ENCODE measurements at regions not wholly inside any gene's neighbourhood (a gene's known extent, or its start where the extent isn't known, plus 50 kb on each side); places are given as distances from the start of the nearest gene placed in this dataset.
"Not testable (repeated sequence)": the region's sequence is repeated elsewhere in the genome, so short reads cannot be mapped to it uniquely, and the experiment has no call there.

DNA sequence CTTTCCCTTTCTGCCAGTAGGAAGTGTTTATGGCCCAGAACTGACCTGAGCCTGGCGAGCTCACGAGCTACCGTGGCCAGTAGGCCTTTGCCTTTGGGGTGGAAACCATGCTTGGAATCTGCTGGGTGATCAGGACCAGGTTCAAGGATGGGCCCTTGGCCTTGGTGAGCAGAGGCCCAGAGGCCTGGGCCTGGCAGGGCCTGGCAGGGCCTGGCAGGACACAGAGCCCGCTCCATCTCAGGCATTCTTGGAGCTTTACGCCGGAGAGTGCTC, 184.8 kb upstream of the RTL1 start:
- no peaks in the 10 kb centered on the region for H3K9me3 ChIP-seq (ENCODE audit: low read depth, low read length)
- DNase-seq (ENCODE audit: low read depth, low spot score), result no peak
- H3K27ac ChIP-seq, result no peak overlapping the region
- no peak overlapping the region for H3K4me3 ChIP-seq
- H3K36me3 ChIP-seq (ENCODE audit: insufficient read depth, low read length), result no peaks in the 10 kb centered on the region
- no peak overlapping the region for H3K9ac ChIP-seq (ENCODE audit: insufficient read length)
- no peak for TF ChIP-seq EZH2 (IDR thresholded peaks at IDR 0.05)
- no peak for TF ChIP-seq FOXP2 (optimal IDR thresholded peaks at IDR 0.05; ENCODE audit: control extremely low read depth, extremely low read length, insufficient read depth)
- no peak for TF ChIP-seq POLR2AphosphoS5 (IDR thresholded peaks at IDR 0.05; ENCODE audit: borderline replicate concordance, low read depth, low read length)

DNA sequence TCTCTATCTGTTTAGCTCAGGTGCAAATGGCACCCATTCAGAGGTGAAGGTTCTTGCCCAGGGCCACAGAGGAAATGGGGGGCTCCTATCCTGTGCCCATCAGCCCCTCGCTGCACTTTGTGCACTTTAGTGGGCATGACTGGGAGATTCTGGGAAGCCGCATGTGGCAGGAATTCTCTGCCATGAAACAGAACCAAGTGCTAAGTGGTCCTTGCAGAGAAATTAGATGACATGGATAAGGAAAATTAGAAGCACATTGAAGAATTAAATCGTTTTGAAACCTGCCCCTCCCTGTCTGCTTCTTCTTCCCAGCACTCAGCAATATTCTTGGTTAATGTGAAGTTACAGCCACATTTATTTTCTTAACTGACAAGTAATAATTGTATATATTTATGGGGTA, 185.2 kb upstream of the RTL1 start:
- Histone ChIP-seq H3K9ac (ENCODE audit: insufficient read length) (no peak overlapping the region), H3K4me3 (no peak overlapping the region), H3K27ac (no peak overlapping the region), H3K36me3 (ENCODE audit: insufficient read depth, low read length) (no peaks in the 10 kb centered on the region), H3K9me3 (ENCODE audit: low read depth, low read length) (no peaks in the 10 kb centered on the region)
- DNase-seq (ENCODE audit: low read depth, low spot score), result no peak
- no peak for TF ChIP-seq POLR2AphosphoS5 (IDR thresholded peaks at IDR 0.05; ENCODE audit: borderline replicate concordance, low read depth, low read length)
- no peak for TF ChIP-seq EZH2 (IDR thresholded peaks at IDR 0.05)
- TF ChIP-seq FOXP2 (optimal IDR thresholded peaks at IDR 0.05; ENCODE audit: control extremely low read depth, extremely low read length, insufficient read depth), result no peak

DNA sequence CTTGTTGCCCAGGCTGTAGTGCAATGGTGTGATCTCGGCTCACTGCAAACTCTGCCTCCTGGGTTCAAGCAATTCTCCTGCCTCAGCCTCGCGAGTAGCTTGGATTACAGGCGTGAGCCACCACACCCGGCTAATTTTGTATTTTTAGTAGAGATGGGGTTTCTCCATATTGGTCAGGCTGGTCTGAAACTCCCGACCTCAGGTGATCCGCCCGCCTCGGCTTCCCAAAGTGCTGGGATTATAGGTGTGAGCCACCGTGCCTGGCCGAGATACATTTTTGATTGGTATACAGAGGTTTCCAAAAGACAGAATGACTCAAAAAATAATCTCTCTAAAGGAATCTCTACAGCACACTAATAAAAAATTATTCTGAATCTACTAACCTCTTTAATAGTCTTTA, 187.0 kb upstream of the RTL1 start:
- not testable (repeated sequence) for H3K9me3 ChIP-seq (ENCODE audit: low read depth, low read length); H3K27ac ChIP-seq

DNA sequence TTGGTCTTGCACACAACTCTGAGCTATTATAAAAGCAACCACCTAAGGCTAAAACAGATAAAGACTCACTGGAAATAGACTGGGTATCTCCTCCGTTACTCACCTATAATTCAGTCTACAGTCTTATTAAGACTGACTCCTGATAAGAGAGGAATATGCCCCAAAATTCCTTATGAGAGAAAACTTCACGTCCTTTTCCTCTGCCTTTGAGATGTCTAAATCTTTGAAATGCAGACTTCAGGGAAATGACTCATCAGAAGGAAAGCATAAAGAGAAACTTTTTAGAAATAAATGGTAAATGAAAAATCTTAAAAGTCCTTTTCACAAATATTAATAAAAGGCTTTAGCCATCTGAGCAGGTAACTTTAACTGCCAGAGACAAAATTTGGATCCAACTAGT, 187.5 kb upstream of the RTL1 start:
- TF ChIP-seq FOXP2 (optimal IDR thresholded peaks at IDR 0.05; ENCODE audit: control extremely low read depth, extremely low read length, insufficient read depth) (no peak), POLR2AphosphoS5 (IDR thresholded peaks at IDR 0.05; ENCODE audit: borderline replicate concordance, low read depth, low read length) (no peak), EZH2 (IDR thresholded peaks at IDR 0.05) (no peak)
- Histone ChIP-seq H3K9me3 (ENCODE audit: low read depth, low read length) (no peaks in the 10 kb centered on the region), H3K4me3 (no peak overlapping the region), H3K27ac (no peak overlapping the region), H3K36me3 (ENCODE audit: insufficient read depth, low read length) (no peaks in the 10 kb centered on the region), H3K9ac (ENCODE audit: insufficient read length) (no peak overlapping the region)
- no peak for DNase-seq (ENCODE audit: low read depth, low spot score)

More for the DNA sequence above, 187.0 kb upstream of the RTL1 start:
- not testable (repeated sequence) for H3K9ac ChIP-seq (ENCODE audit: insufficient read length); H3K36me3 ChIP-seq (ENCODE audit: insufficient read depth, low read length); H3K4me3 ChIP-seq; DNase-seq (ENCODE audit: low read depth, low spot score)

DNA sequence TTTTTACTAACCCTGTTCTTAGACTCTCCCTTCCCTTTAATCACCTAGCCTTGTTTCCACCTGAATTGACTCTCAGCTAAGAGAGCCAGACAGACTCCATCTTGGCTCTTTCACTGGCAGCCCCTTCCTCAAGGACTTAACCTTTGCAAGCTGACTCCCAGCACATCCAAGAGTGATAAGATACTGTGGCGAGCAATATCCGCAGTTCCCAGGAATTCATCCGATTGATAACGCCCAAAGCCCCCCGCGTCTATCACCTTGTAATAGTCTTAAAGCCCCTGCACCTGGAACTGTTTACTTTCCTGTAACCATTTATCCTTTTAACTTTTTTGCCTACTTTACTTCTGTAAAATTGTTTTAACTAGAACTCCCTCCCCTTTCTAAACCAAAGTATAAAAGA, 191.4 kb upstream of the RTL1 start:
- H3K4me3 ChIP-seq; H3K36me3 ChIP-seq (ENCODE audit: insufficient read depth, low read length); H3K27ac ChIP-seq; DNase-seq (ENCODE audit: low read depth, low spot score); H3K9me3 ChIP-seq (ENCODE audit: low read depth, low read length); H3K9ac ChIP-seq (ENCODE audit: insufficient read length): not testable (repeated sequence)

DNA sequence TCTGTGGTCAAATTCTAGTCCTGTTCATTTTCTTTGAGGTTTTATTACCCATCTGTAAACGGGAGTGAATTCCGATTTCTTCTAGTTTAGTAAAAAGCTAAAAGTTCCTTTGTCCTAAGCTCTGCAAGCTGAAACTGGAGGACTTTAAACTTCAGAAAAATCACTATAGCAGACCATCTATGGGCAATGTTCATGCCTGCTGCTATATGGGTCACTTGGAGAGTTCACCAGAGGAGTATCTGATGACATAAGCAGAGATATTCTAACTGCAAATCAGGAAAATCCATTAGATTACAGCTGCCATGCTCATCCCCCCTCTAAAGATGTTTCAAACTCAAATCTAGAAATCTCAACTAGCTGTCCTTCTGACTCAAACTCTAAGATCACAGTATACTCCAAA, 193.0 kb upstream of the RTL1 start:
- TF ChIP-seq POLR2AphosphoS5 (IDR thresholded peaks at IDR 0.05; ENCODE audit: borderline replicate concordance, low read depth, low read length), result no peak
- no peak for TF ChIP-seq FOXP2 (optimal IDR thresholded peaks at IDR 0.05; ENCODE audit: control extremely low read depth, extremely low read length, insufficient read depth)
- no peak for TF ChIP-seq EZH2 (IDR thresholded peaks at IDR 0.05)
- Histone ChIP-seq H3K27ac (no peak overlapping the region), H3K9me3 (ENCODE audit: low read depth, low read length) (peaks cover 3% of the 10 kb centered on the region; the same call in 1 of the 2 replicates), H3K36me3 (ENCODE audit: insufficient read depth, low read length) (no peaks in the 10 kb centered on the region), H3K9ac (ENCODE audit: insufficient read length) (no peak overlapping the region), H3K4me3 (no peak overlapping the region)
- DNase-seq (ENCODE audit: low read depth, low spot score), result no peak

DNA sequence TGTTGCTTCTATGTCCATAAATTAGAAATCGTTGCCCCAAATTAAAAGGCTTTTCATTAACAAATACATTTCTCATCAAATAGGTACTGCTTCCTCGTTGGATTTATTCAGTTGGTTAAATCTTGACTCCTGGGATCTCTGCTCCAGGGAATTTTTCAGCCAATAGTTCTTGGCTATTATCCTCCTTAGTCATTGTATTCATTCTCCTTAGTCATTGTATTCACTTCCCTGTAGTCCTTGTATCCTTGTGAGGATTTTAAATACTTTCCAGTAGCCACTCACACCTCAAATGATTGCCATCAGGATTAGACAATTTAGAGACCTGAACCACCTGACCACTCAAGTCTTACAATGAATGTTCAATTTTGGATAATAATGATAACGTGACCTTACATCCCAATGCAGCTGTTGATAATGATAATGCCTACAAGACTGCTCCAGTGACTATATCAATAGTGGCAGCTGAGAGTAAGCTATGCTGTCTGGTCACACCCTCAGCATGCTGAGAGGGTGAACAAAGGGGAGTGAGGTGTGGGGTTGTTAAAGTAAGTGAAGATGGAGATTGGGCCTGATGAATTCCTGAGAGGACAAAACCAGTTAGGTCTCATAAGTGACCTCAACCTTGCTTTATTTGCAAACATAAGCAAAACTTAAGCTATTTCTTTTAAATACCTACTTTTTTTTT, 193.7 kb upstream of the RTL1 start:
- peaks cover 3% of the 10 kb centered on the region; the same call in 1 of the 2 replicates for H3K9me3 ChIP-seq (ENCODE audit: low read depth, low read length)
- DNase-seq (ENCODE audit: low read depth, low spot score), result no peak
- H3K36me3 ChIP-seq (ENCODE audit: insufficient read depth, low read length), result no peaks in the 10 kb centered on the region
- no peak overlapping the region for H3K27ac ChIP-seq
- H3K9ac ChIP-seq (ENCODE audit: insufficient read length), result no peak overlapping the region
- TF ChIP-seq POLR2AphosphoS5 (IDR thresholded peaks at IDR 0.05; ENCODE audit: borderline replicate concordance, low read depth, low read length) (no peak), EZH2 (IDR thresholded peaks at IDR 0.05) (no peak), FOXP2 (optimal IDR thresholded peaks at IDR 0.05; ENCODE audit: control extremely low read depth, extremely low read length, insufficient read depth) (no peak)
- no peak overlapping the region for H3K4me3 ChIP-seq

DNA sequence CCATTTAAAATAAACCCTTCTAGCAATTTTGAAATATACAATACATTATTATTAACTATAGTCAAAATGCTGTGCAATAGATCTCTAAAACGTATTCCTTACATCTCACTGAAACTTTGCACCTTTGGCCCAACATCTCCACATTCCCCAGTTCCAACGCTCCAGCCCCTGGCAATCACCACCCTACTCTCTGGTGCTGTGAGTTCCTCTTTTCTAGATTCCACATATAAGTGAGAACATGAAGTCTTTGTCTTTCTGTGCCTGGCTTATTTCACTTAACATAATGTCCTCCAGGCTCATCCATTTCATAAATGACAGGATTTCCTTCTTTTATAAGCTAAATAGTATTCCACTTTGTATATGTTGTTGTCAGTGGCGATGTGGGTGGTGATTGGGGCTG, 194.7 kb upstream of the RTL1 start:
- TF ChIP-seq EZH2 (IDR thresholded peaks at IDR 0.05) (no peak), POLR2AphosphoS5 (IDR thresholded peaks at IDR 0.05; ENCODE audit: borderline replicate concordance, low read depth, low read length) (no peak)
- Histone ChIP-seq H3K27ac (no peak overlapping the region), H3K9me3 (ENCODE audit: low read depth, low read length) (peaks cover 3% of the 10 kb centered on the region; the same call in 1 of the 2 replicates), H3K36me3 (ENCODE audit: insufficient read depth, low read length) (no peaks in the 10 kb centered on the region), H3K9ac (ENCODE audit: insufficient read length) (no peak overlapping the region), H3K4me3 (no peak overlapping the region)
- DNase-seq (ENCODE audit: low read depth, low spot score), result no peak

DNA sequence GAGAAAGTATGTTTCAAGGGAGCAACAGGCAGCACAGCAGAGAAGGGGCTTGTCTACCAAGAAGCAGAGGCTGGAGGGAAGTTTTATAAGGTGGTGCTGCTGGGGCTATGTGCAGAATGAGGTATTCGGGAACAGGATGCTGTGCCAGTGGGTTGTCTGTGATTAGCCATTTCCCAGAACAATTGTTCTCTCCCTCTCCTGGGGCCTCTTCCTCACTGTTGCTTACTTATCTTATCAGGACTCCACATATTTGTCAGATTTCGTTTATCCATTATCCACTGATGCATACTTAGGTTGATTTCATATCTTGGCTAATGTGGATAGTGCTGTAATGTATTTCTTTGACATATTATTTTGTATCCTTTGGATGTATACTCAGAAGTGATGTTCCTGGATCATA, 195.1 kb upstream of the RTL1 start:
- TF ChIP-seq POLR2AphosphoS5 (IDR thresholded peaks at IDR 0.05; ENCODE audit: borderline replicate concordance, low read depth, low read length) (no peak), FOXP2 (optimal IDR thresholded peaks at IDR 0.05; ENCODE audit: control extremely low read depth, extremely low read length, insufficient read depth) (no peak), EZH2 (IDR thresholded peaks at IDR 0.05) (no peak)
- H3K27ac ChIP-seq, result no peak overlapping the region
- H3K36me3 ChIP-seq (ENCODE audit: insufficient read depth, low read length), result no peaks in the 10 kb centered on the region
- peaks cover 3% of the 10 kb centered on the region; the same call in 1 of the 2 replicates for H3K9me3 ChIP-seq (ENCODE audit: low read depth, low read length)
- no peak for DNase-seq (ENCODE audit: low read depth, low spot score)
- no peak overlapping the region for H3K9ac ChIP-seq (ENCODE audit: insufficient read length)
- no peak overlapping the region for H3K4me3 ChIP-seq

Data from SK-N-MC (cell line).